Left ventricle myocardium inferior (tissue), 1 donor: ENCODE measurements at regions not wholly inside any gene's neighbourhood (a gene's known extent, or its start where the extent isn't known, plus 50 kb on each side); places are given as distances from the start of the nearest gene placed in this dataset.

Experiments used
- DNase-seq: peaks from one replicate; pipeline ENCODE4 v3.0.0-alpha.2; 2020
- H3K27ac ChIP-seq: fragments of 200-600 bp; replicated peaks from 2 replicates; pipeline ENCODE4 v1.8.0; 2021
- H3K27me3 ChIP-seq: fragments of 200-600 bp; 2 replicates; pipeline ENCODE4 v1.8.0; 2021; ENCODE audit warnings: low read depth
- H3K36me3 ChIP-seq: fragments of 200-600 bp; 2 replicates; pipeline ENCODE4 v1.8.0; 2021
- H3K4me1 ChIP-seq: fragments of 200-600 bp; 2 replicates; pipeline ENCODE4 v1.8.0; 2021
- H3K4me3 ChIP-seq: fragments of 200-600 bp; 2 replicates; pipeline ENCODE4 v1.8.0; 2021; ENCODE audit warnings: mild to moderate bottlenecking, moderate library complexity
- H3K9me3 ChIP-seq: fragments of 200-600 bp; replicated peaks from 2 replicates; pipeline ENCODE4 v1.8.0; 2021
- intact Hi-C: fragments of 100-400 bp; cut with micrococcal nuclease; formaldehyde crosslinking; loops from one replicate; pipeline ENCODE4 v1.11.0; 2022
- TF ChIP-seq, protein P1 (sequence below): fragments of 200-600 bp; IDR thresholded peaks from 2 replicates; pipeline ENCODE4 v1.8.0; 2021; ENCODE audit warnings: antibody characterized with exemption, mild to moderate bottlenecking, borderline replicate concordance
- donor health status: DM: no; HTN: yes; CAD: no; lungs with severe emphysema.

DNA sequence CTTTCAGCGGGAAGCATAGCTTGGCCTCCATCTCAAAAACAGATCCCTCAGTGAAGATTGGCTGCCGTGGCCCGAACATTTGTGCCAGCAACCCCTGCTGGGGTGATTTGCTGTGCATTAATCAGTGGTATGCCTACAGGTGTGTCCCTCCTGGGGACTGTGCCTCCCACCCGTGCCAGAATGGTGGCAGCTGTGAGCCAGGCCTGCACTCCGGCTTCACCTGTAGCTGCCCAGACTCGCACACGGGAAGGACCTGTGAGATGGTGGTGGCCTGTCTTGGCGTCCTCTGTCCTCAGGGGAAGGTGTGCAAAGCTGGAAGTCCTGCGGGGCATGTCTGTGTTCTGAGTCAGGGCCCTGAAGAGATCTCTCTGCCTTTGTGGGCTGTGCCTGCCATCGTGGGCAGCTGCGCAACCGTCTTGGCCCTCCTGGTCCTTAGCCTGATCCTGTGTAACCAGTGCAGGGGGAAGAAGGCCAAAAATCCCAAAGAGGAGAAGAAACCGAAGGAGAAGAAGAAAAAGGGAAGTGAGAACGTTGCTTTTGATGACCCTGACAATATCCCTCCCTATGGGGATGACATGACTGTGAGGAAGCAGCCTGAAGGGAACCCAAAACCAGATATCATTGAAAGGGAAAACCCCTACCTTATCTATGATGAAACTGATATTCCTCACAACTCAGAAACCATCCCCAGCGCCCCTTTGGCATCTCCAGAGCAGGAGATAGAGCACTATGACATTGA lies 175.4 kb downstream of the FAT4 start:
- H3K36me3 ChIP-seq: peaks cover 32% of the 10 kb centered on the region
- H3K4me3 ChIP-seq: no peak overlapping the region
- H3K4me1 ChIP-seq: no peaks in the 10 kb centered on the region
- TF ChIP-seq, protein P1, sequence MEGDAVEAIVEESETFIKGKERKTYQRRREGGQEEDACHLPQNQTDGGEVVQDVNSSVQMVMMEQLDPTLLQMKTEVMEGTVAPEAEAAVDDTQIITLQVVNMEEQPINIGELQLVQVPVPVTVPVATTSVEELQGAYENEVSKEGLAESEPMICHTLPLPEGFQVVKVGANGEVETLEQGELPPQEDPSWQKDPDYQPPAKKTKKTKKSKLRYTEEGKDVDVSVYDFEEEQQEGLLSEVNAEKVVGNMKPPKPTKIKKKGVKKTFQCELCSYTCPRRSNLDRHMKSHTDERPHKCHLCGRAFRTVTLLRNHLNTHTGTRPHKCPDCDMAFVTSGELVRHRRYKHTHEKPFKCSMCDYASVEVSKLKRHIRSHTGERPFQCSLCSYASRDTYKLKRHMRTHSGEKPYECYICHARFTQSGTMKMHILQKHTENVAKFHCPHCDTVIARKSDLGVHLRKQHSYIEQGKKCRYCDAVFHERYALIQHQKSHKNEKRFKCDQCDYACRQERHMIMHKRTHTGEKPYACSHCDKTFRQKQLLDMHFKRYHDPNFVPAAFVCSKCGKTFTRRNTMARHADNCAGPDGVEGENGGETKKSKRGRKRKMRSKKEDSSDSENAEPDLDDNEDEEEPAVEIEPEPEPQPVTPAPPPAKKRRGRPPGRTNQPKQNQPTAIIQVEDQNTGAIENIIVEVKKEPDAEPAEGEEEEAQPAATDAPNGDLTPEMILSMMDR: no peak
- no peak for DNase-seq
- no peak overlapping the region for H3K27ac ChIP-seq
- H3K27me3 ChIP-seq: no peaks in the 10 kb centered on the region
- intact Hi-C loops: no loop called here
- no peaks in the 10 kb centered on the region for H3K9me3 ChIP-seq

DNA sequence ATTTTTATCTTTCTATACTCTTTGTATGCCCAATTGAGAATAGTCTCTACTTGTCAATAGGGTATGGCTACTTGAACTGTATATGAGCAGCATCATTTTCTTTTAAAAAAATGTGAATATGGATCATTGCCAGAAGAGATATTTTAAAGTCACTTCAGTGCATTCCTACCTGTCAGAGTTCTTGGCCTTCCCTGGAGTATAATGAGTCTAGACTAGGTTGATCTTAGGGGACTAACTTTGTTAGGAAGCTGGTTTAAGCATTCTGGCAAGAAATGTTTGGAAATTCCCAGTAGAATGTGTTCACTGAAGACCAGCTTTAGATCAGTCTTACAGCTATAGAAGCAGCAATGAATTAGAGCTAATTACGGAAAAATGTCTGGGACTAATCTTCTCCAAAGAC lies 178.2 kb downstream of the FAT4 start:
- no peak overlapping the region for H3K4me3 ChIP-seq
- no peaks in the 10 kb centered on the region for H3K4me1 ChIP-seq
- DNase-seq: no peak
- no peak overlapping the region for H3K27ac ChIP-seq
- no peaks in the 10 kb centered on the region for H3K27me3 ChIP-seq
- peaks cover 20% of the 10 kb centered on the region for H3K36me3 ChIP-seq
- TF ChIP-seq, protein P1: no peak
- intact Hi-C loops: no loop called here
- H3K9me3 ChIP-seq: no peaks in the 10 kb centered on the region

DNA sequence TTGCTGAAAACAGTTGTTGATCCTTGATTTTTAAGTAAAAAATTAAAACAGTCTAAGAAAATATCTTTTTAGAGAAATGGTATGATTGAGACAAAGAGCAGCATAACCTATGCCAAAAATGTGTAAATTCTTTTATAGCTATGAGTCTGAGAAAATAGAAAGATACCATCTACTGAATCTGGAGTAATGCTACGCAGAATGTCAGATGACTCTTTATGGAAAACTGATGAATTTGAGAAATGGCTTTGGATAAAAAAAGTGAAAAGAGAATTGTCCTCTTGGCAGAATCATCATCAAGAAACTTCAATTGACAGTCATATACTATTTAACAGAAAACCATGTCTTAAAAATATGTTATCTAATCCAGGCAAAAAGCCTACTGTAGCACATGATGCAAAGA lies 183.1 kb downstream of the FAT4 start:
- intact Hi-C loops: no loop called here
- Histone ChIP-seq H3K36me3 (no peaks in the 10 kb centered on the region), H3K9me3 (no peaks in the 10 kb centered on the region), H3K27me3 (no peaks in the 10 kb centered on the region), H3K4me3 (no peak overlapping the region), H3K27ac (no peak overlapping the region), H3K4me1 (no peaks in the 10 kb centered on the region)
- TF ChIP-seq, protein P1: no peak
- no peak for DNase-seq

DNA sequence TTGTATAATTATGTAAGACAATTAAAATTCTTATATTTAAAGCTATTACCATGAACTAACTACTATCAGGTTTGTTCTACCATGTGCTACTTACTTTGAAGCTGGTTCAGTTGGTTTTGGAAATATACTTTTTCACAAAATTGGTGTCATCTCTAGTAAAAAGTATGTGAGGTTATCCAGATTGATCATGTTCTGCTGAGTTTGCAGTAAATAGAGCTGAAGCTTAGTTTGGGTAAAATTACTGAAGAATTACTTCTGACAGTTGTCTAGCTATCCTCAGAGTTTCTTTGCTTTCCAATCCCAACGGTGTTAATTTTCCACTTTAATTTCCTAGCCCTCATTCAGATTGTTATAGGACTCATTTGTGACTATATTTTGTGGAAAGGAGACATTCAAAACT lies 184.2 kb downstream of the FAT4 start:
- no peak for DNase-seq
- TF ChIP-seq, protein P1: no peak
- Histone ChIP-seq H3K4me1 (no peaks in the 10 kb centered on the region), H3K9me3 (no peaks in the 10 kb centered on the region), H3K4me3 (no peak overlapping the region), H3K36me3 (no peaks in the 10 kb centered on the region), H3K27me3 (no peaks in the 10 kb centered on the region), H3K27ac (no peak overlapping the region)
- intact Hi-C loops: no loop called here

DNA sequence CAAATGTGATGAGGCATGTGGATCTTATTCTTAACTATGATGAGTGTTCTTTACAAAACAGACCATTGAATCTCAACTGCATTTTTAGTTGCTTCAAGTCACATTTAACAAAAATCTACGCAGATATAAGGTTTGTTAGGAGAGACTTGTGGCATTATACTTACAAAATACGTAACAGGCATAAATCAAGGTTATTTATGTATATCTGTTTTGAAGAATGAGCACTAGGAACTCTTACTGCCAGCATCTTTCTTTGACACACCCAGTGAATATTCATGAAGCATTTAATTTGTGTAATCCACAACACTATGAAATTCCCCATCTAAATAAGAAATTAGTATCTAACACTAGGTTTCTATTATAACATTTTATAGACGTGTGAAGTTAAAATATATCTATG lies 186.3 kb downstream of the FAT4 start:
- Histone ChIP-seq H3K27me3 (no peaks in the 10 kb centered on the region), H3K36me3 (no peaks in the 10 kb centered on the region), H3K9me3 (no peaks in the 10 kb centered on the region), H3K4me1 (no peaks in the 10 kb centered on the region), H3K4me3 (no peak overlapping the region), H3K27ac (no peak overlapping the region)
- intact Hi-C loops: no loop called here
- DNase-seq: no peak
- TF ChIP-seq, protein P1: no peak
